ENCODE measurements at regions not wholly inside any gene's neighbourhood (a gene's known extent, or its start where the extent isn't known, plus 50 kb on each side); places are given as distances from the start of the nearest gene placed in this dataset.

- TF ChIP-seq POLR2A (IDR thresholded peaks at IDR 0.05) = no peak
- TF ChIP-seq, protein P1, sequence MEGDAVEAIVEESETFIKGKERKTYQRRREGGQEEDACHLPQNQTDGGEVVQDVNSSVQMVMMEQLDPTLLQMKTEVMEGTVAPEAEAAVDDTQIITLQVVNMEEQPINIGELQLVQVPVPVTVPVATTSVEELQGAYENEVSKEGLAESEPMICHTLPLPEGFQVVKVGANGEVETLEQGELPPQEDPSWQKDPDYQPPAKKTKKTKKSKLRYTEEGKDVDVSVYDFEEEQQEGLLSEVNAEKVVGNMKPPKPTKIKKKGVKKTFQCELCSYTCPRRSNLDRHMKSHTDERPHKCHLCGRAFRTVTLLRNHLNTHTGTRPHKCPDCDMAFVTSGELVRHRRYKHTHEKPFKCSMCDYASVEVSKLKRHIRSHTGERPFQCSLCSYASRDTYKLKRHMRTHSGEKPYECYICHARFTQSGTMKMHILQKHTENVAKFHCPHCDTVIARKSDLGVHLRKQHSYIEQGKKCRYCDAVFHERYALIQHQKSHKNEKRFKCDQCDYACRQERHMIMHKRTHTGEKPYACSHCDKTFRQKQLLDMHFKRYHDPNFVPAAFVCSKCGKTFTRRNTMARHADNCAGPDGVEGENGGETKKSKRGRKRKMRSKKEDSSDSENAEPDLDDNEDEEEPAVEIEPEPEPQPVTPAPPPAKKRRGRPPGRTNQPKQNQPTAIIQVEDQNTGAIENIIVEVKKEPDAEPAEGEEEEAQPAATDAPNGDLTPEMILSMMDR (IDR thresholded peaks at IDR 0.05 in 4 of 5, conservative IDR thresholded peaks at IDR 0.05 in 1 of 5) = no peak
These were observed 142.6 kb upstream of the CTTNBP2NL start for GRCh38 chr1:112253366-112253765.
